MCF 10A (cell line): ENCODE measurements at regions not wholly inside any gene's neighbourhood (a gene's known extent, or its start where the extent isn't known, plus 50 kb on each side); places are given as distances from the start of the nearest gene placed in this dataset.

ENCODE experiments used
- BruUV-seq: library from RNA; stranded (reverse); fragments of 400-500 nt; replicated peaks from 2 replicates; lab custom pipeline; 2021; lab: Mats Ljungman, UMichigan
- CTCF ChIA-PET: fragments of 300-600 bp; sonication (Branson Sonifier 250); formaldehyde crosslinking; extraction: SDS; loops from one replicate; lab custom pipeline; 2021; ENCODE audit warnings: antibody characterized with exemption, inconsistent platforms; lab: Yijun Ruan, JAX
- POLR2A ChIA-PET: fragments of 300-600, 350-650 bp; sonication (Branson Sonifier 250); formaldehyde crosslinking; extraction: SDS; loops from one replicate; lab custom pipeline; 2020; ENCODE audit warnings: antibody characterized with exemption, inconsistent platforms; lab: Yijun Ruan, JAX
- DNase-seq: peaks from one replicate; pipeline ENCODE4 v3.0.0-alpha.2; 2018; ENCODE audit not compliant: unreplicated experiment
- H3K27ac Mint-ChIP-seq: one replicate; pipeline ENCODE4 v1.8.0; 2022; ENCODE audit warnings: mild to moderate bottlenecking, low read depth, mixed read lengths; ENCODE audit not compliant: unreplicated experiment
- H3K27me3 Mint-ChIP-seq: one replicate; pipeline ENCODE4 v1.8.0; 2022; ENCODE audit warnings: mixed read lengths; ENCODE audit not compliant: insufficient read depth, unreplicated experiment
- H3K36me3 Mint-ChIP-seq: one replicate; pipeline ENCODE4 v1.8.0; 2022; ENCODE audit warnings: mild to moderate bottlenecking, moderate library complexity, mixed read lengths; ENCODE audit not compliant: insufficient read depth, unreplicated experiment
- H3K4me1 Mint-ChIP-seq: one replicate; pipeline ENCODE4 v1.8.0; 2022; ENCODE audit warnings: mixed read lengths; ENCODE audit not compliant: insufficient read depth, unreplicated experiment
- H3K4me3 Mint-ChIP-seq: one replicate; pipeline ENCODE4 v1.8.0; 2022; ENCODE audit warnings: mild to moderate bottlenecking, moderate library complexity, mixed read lengths; ENCODE audit not compliant: unreplicated experiment
- H3K9me3 Mint-ChIP-seq: one replicate; pipeline ENCODE4 v1.8.0; 2022; ENCODE audit warnings: mixed read lengths; ENCODE audit not compliant: unreplicated experiment
- intact Hi-C: fragments of 100-400 bp; cut with micrococcal nuclease; formaldehyde crosslinking; loops from 2 replicates; pipeline ENCODE4 v1.14.1; 2022
- TF ChIP-seq, protein P1 (sequence below): fragments of 200-600 bp; IDR thresholded peaks from one replicate; pipeline ENCODE4 v1.8.0; 2022; ENCODE audit warnings: antibody characterized with exemption, mild to moderate bottlenecking; ENCODE audit not compliant: unreplicated experiment

- Mint-ChIP-seq H3K4me1 (peaks cover 13% of the 10 kb centered on the region), H3K9me3 (peaks cover 16% of the 10 kb centered on the region), H3K27ac (no peak overlapping the region), H3K36me3 (no peaks in the 10 kb centered on the region), H3K27me3 (no peaks in the 10 kb centered on the region), H3K4me3 (no peak overlapping the region)
- no TSS peak for BruUV-seq
- CTCF ChIA-PET: no interaction called here
- TF ChIP-seq, protein P1, sequence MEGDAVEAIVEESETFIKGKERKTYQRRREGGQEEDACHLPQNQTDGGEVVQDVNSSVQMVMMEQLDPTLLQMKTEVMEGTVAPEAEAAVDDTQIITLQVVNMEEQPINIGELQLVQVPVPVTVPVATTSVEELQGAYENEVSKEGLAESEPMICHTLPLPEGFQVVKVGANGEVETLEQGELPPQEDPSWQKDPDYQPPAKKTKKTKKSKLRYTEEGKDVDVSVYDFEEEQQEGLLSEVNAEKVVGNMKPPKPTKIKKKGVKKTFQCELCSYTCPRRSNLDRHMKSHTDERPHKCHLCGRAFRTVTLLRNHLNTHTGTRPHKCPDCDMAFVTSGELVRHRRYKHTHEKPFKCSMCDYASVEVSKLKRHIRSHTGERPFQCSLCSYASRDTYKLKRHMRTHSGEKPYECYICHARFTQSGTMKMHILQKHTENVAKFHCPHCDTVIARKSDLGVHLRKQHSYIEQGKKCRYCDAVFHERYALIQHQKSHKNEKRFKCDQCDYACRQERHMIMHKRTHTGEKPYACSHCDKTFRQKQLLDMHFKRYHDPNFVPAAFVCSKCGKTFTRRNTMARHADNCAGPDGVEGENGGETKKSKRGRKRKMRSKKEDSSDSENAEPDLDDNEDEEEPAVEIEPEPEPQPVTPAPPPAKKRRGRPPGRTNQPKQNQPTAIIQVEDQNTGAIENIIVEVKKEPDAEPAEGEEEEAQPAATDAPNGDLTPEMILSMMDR: no peak
- intact Hi-C loops: no loop called here
- DNase-seq: no peak
- POLR2A ChIA-PET: no interaction called here
These were observed 1169.4 kb downstream of the GALC start for GRCh38 chr14:86823581-86823980.

- Mint-ChIP-seq H3K36me3 (no peaks in the 10 kb centered on the region), H3K9me3 (peaks cover 8% of the 10 kb centered on the region), H3K4me3 (no peak overlapping the region), H3K27me3 (no peaks in the 10 kb centered on the region), H3K27ac (no peak overlapping the region), H3K4me1 (no peaks in the 10 kb centered on the region)
- POLR2A ChIA-PET: no interaction called here
- CTCF ChIA-PET: no interaction called here
- no TSS peak for BruUV-seq
- TF ChIP-seq, protein P1: no peak
- intact Hi-C loops: no loop called here
- DNase-seq: no peak
These were observed 1177.6 kb downstream of the GALC start for GRCh38 chr14:86815341-86815740.

GRCh38 chr14:86802726-86803125 is 1190.3 kb downstream of the GALC start:
- TF ChIP-seq, protein P1: no peak
- Mint-ChIP-seq H3K4me3 (no peak overlapping the region), H3K27me3 (no peaks in the 10 kb centered on the region), H3K4me1 (peaks cover 12% of the 10 kb centered on the region), H3K27ac (no peak overlapping the region), H3K9me3 (no peaks in the 10 kb centered on the region), H3K36me3 (no peaks in the 10 kb centered on the region)
- ChIA-PET POLR2A (interaction anchor here (0.6 kb wide), 1 partner anchor 372 kb away, joined by 3 read pairs; no protein-coding TSS in a partner anchor), CTCF (no interaction called here)
- intact Hi-C loops: no loop called here
- BruUV-seq: no TSS peak
- DNase-seq: peak; percentile 14

DNA sequence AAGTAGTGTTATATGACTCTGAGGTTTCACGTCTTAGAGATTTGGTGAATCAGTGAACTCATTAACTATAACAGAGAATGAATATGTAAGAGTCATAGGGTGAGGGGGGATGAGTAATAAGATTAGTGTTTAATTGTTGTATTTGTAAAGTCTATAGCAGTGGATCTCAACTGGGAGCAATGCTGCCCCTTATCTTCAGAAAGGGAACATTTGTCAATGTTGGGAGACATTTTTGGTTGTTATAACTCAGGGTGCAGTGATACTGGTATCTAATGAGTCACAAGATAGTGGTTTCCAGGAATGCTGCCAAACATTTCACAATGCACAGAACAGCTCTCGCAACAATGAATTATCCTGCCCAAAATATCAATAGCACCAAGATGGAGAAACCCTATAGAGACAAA is 1193.7 kb downstream of the GALC start:
- intact Hi-C loops: loop anchor here (10.0 kb wide), 1 partner anchor 246 kb away; no protein-coding TSS in a partner anchor
- ChIA-PET POLR2A (interaction anchor here (0.6 to 0.7 kb wide), 2 partner anchors 13 to 1199 kb away, joined by 3 to 4 read pairs; no protein-coding TSS in a partner anchor), CTCF (interaction anchor here (0.6 kb wide), 1 partner anchor 433 kb away, joined by 4 read pairs; no protein-coding TSS in a partner anchor)
- H3K27ac Mint-ChIP-seq: peak overlapping the region; percentile 58
- DNase-seq: peak; percentile 93
- no TSS peak for BruUV-seq
- no peaks in the 10 kb centered on the region for H3K36me3 Mint-ChIP-seq
- no peaks in the 10 kb centered on the region for H3K9me3 Mint-ChIP-seq
- no peaks in the 10 kb centered on the region for H3K27me3 Mint-ChIP-seq
- TF ChIP-seq, protein P1: no peak
- H3K4me1 Mint-ChIP-seq: peaks cover 12% of the 10 kb centered on the region
- no peak overlapping the region for H3K4me3 Mint-ChIP-seq
